Endothelial cell (in vitro differentiated cells): ENCODE measurements at regions not wholly inside any gene's neighbourhood (a gene's known extent, or its start where the extent isn't known, plus 50 kb on each side); places are given as distances from the start of the nearest gene placed in this dataset.

ENCODE experiments used
- DNase-seq: peaks from one replicate; pipeline ENCODE4 v3.0.0; 2021; ENCODE audit warnings: low spot score
- H3K27ac Mint-ChIP-seq: one replicate; pipeline ENCODE4 v1.8.0; 2021; ENCODE audit warnings: mixed read lengths, inconsistent platforms; ENCODE audit not compliant: unreplicated experiment
- H3K27me3 Mint-ChIP-seq: one replicate; pipeline ENCODE4 v1.8.0; 2021; ENCODE audit warnings: mild to moderate bottlenecking, moderate library complexity, mixed read lengths, inconsistent platforms; ENCODE audit not compliant: unreplicated experiment
- H3K36me3 Mint-ChIP-seq: one replicate; pipeline ENCODE4 v1.8.0; 2021; ENCODE audit warnings: mild to moderate bottlenecking, low read depth, mixed read lengths, inconsistent platforms; ENCODE audit not compliant: unreplicated experiment
- H3K4me1 Mint-ChIP-seq: one replicate; pipeline ENCODE4 v1.8.0; 2021; ENCODE audit warnings: mild to moderate bottlenecking, mixed read lengths, inconsistent platforms; ENCODE audit not compliant: unreplicated experiment
- H3K4me3 Mint-ChIP-seq: one replicate; pipeline ENCODE4 v1.8.0; 2021; ENCODE audit warnings: mild to moderate bottlenecking, mixed read lengths, inconsistent platforms; ENCODE audit not compliant: unreplicated experiment
- H3K9me3 Mint-ChIP-seq: one replicate; pipeline ENCODE4 v1.8.0; 2021; ENCODE audit warnings: mixed read lengths, inconsistent platforms; ENCODE audit not compliant: unreplicated experiment
- TF ChIP-seq, protein P1 (sequence below): fragments of 200-600 bp; sonication (generic); IDR thresholded peaks from one replicate; pipeline ENCODE4 v1.5.0; 2021; ENCODE audit warnings: antibody characterized with exemption; ENCODE audit not compliant: unreplicated experiment

DNA sequence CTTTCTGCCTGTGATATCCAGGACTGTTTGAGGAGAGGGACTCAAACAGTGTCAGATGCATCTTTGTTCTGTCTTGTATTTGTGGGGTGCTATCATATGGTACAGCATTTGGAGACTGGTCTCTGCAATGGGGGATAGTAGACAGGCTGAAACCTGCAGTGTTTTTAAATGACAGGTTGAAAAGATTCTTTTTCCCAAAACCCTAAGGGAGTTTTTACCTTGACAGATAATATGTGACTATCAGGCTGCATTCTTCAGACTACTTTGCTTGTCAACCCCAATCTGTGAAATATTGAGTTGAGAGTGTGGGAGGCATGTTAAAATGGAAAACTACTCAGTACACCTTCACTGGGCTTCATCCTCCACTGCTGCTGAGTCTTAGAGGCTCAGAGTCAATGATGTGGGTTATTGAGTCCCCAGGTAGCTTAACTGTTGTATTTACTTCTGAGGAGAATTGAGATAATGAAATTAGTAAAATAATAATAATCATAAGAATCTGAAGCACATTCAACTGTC lies 274.9 kb downstream of the GASK1B start:
- H3K27ac Mint-ChIP-seq, result no peak overlapping the region
- TF ChIP-seq, protein P1, sequence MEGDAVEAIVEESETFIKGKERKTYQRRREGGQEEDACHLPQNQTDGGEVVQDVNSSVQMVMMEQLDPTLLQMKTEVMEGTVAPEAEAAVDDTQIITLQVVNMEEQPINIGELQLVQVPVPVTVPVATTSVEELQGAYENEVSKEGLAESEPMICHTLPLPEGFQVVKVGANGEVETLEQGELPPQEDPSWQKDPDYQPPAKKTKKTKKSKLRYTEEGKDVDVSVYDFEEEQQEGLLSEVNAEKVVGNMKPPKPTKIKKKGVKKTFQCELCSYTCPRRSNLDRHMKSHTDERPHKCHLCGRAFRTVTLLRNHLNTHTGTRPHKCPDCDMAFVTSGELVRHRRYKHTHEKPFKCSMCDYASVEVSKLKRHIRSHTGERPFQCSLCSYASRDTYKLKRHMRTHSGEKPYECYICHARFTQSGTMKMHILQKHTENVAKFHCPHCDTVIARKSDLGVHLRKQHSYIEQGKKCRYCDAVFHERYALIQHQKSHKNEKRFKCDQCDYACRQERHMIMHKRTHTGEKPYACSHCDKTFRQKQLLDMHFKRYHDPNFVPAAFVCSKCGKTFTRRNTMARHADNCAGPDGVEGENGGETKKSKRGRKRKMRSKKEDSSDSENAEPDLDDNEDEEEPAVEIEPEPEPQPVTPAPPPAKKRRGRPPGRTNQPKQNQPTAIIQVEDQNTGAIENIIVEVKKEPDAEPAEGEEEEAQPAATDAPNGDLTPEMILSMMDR, result no peak
- DNase-seq, result no peak
- no peak overlapping the region for H3K4me3 Mint-ChIP-seq
- H3K9me3 Mint-ChIP-seq, result no peaks in the 10 kb centered on the region
- no peaks in the 10 kb centered on the region for H3K4me1 Mint-ChIP-seq
- H3K27me3 Mint-ChIP-seq, result peaks cover 1% of the 10 kb centered on the region
- H3K36me3 Mint-ChIP-seq, result no peaks in the 10 kb centered on the region

DNA sequence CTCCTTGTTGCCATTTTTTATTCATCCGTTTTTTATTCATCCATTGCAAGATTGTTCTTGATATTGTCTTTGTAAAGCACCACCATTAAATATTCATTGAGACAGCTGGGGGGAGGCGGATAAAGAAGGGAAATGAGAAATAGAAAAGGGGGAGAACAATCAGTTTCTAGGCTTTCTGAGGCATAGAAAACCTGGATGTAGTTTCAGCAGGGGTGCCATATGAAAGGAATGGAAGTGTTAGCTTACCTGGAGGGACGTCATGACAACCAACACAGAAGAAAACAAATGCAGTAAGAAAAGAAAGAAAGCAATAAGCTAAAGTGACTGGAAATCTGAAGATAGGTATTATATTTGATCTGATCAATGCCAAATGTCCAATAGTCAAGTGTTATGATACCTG lies 276.1 kb downstream of the GASK1B start:
- Mint-ChIP-seq H3K36me3 (no peaks in the 10 kb centered on the region), H3K9me3 (no peaks in the 10 kb centered on the region), H3K4me1 (no peaks in the 10 kb centered on the region), H3K27ac (no peak overlapping the region), H3K4me3 (no peak overlapping the region), H3K27me3 (peaks cover 1% of the 10 kb centered on the region)
- no peak for DNase-seq
- TF ChIP-seq, protein P1, result no peak

DNA sequence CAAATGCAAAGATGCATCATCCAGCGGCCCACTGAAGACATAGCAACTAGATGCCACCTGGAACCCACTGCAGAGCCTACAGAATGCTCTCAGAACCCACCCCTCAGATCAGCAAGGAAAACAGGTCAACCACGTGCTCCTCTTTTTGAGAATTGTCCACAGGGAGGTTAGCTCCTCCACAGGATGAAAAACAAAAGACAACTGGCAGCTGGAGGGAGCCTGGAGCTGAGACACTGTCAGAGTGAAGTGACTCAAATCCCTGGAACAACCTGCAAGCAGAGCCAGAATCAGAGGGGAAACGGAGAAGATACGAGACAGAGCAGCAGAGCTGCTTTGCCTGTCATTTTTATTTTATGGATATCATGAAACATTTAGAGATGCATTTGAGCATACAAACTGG lies 277.6 kb downstream of the GASK1B start:
- no peak overlapping the region for H3K27ac Mint-ChIP-seq
- TF ChIP-seq, protein P1, result no peak
- DNase-seq, result no peak
- H3K4me3 Mint-ChIP-seq, result no peak overlapping the region
- no peaks in the 10 kb centered on the region for H3K36me3 Mint-ChIP-seq
- no peaks in the 10 kb centered on the region for H3K9me3 Mint-ChIP-seq
- H3K4me1 Mint-ChIP-seq, result no peaks in the 10 kb centered on the region
- H3K27me3 Mint-ChIP-seq, result peaks cover 1% of the 10 kb centered on the region

DNA sequence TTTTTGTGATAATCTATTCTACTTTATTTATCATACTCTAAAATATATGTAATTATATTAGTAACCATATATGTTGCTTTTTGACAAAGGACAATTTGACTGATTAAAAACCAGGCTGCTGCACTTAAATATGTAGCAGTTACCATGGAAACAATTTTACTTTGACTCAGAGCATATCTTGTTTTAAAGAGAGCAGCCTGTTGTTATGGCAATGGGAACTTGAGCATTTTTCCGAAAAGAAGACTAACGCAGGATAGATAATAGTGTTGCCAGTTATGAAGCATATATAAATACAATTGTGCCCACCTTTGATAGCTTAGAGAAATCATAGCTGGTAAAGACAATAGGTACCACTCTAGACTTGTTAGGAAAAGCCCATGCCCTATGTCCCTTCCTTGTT lies 283.0 kb downstream of the GASK1B start:
- no peaks in the 10 kb centered on the region for H3K36me3 Mint-ChIP-seq
- H3K27me3 Mint-ChIP-seq, result no peaks in the 10 kb centered on the region
- H3K9me3 Mint-ChIP-seq, result no peaks in the 10 kb centered on the region
- H3K4me1 Mint-ChIP-seq, result no peaks in the 10 kb centered on the region
- H3K27ac Mint-ChIP-seq, result no peak overlapping the region
- no peak for DNase-seq
- TF ChIP-seq, protein P1, result no peak
- H3K4me3 Mint-ChIP-seq, result no peak overlapping the region

DNA sequence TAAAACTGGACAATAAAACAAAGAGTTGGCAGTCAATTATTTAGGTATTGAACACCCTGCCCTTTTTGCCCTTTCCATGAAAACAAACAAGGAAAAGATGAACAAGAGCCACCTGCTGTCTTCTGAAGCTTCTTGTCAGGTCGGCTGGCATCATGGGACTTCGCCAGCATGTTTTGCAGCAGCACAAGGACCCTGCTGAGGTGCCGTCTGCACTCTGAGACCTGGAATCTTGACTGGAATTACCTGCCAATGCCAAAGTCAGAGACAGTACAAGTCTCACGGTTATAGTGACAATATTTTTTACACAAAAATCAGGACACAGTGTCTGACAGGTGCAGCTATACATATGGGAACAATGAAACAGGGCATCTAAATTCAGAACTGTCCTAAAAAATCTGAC lies 284.5 kb downstream of the GASK1B start:
- Mint-ChIP-seq H3K4me3 (no peak overlapping the region), H3K9me3 (no peaks in the 10 kb centered on the region), H3K27me3 (no peaks in the 10 kb centered on the region), H3K27ac (no peak overlapping the region), H3K4me1 (no peaks in the 10 kb centered on the region), H3K36me3 (no peaks in the 10 kb centered on the region)
- TF ChIP-seq, protein P1, result no peak
- DNase-seq, result no peak
